GM12878 (cell line): ENCODE measurements at regions not wholly inside any gene's neighbourhood (a gene's known extent, or its start where the extent isn't known, plus 50 kb on each side); places are given as distances from the start of the nearest gene placed in this dataset.

Experiments used
- ATAC-seq: fragments of 200-7000 bp; cut with Tn5 transposase; 3 replicates; pipeline ENCODE4 v1.9.1; 2020; ENCODE audit warnings: mild to moderate bottlenecking, moderate library complexity
- BruUV-seq: library from RNA; stranded (reverse); fragments of 400-500 nt; replicated peaks from 2 replicates; lab custom pipeline; 2021; lab: Mats Ljungman, UMichigan
- CTCF ChIA-PET: fragments of 300-600 bp; sonication (Branson Sonifier 250); formaldehyde crosslinking; extraction: SDS; loops from one replicate; lab custom pipeline; 2021; ENCODE audit warnings: inconsistent platforms; lab: Yijun Ruan, JAX
- POLR2A ChIA-PET: fragments of 350-600 bp; formaldehyde crosslinking; extraction: SDS; loops from one replicate; lab custom pipeline; 2021; ENCODE audit warnings: inconsistent platforms; lab: Charles Lee
- RAD21 ChIA-PET: fragments of 300-600 bp; sonication (Branson Sonifier 250); formaldehyde crosslinking; loops from one replicate; lab custom pipeline; 2023; ENCODE audit warnings: antibody characterized with exemption; ENCODE audit not compliant: unreplicated experiment; lab: Charles Lee
- SMC1A ChIA-PET: fragments of 300-600 bp; sonication (Branson Sonifier 250); formaldehyde crosslinking; loops from one replicate; lab custom pipeline; 2023; ENCODE audit not compliant: unreplicated experiment, uncharacterized antibody; lab: Charles Lee
- DNase-seq: peaks from one replicate; pipeline ENCODE4 v3.0.0-alpha.2; 2011; ENCODE audit warnings: low read depth, low spot score
- FAIRE-seq: peaks from 3 replicates; lab custom pipeline; 2011; peaks lifted over from hg19 to GRCh38; lab: Jason Lieb, UNC
- H2AFZ ChIP-seq: 2 replicates; pipeline ENCODE4 v1.6.0; 2011; ENCODE audit warnings: low read depth, low read length, control low read depth; ENCODE audit not compliant: control insufficient read depth
- H3K27ac ChIP-seq: 2 replicates; pipeline ENCODE4 v1.5.1; 2011; ENCODE audit warnings: control low read depth; ENCODE audit not compliant: control insufficient read depth, insufficient read depth
- H3K27me3 ChIP-seq, 2 experiments: replicated peaks in 1 of 2; 2 replicates each; pipeline versions ENCODE4 v1.6.0 to v1.6.1; 2011; ENCODE audit warnings: low read length in 1 of 2; ENCODE audit not compliant: control insufficient read depth in 2 of 2, insufficient read depth in 2 of 2
- H3K36me3 ChIP-seq, 2 experiments: 2 replicates each; pipeline ENCODE4 v1.5.1; 2011; ENCODE audit warnings: low read length in 1 of 2; ENCODE audit not compliant: control insufficient read depth in 2 of 2, insufficient read depth in 2 of 2
- H3K4me1 ChIP-seq: 2 replicates; pipeline ENCODE4 v1.6.1; 2011; ENCODE audit warnings: mild to moderate bottlenecking, low read length, moderate library complexity, mixed read lengths; ENCODE audit not compliant: control insufficient read depth, insufficient read depth
- H3K4me2 ChIP-seq: 2 replicates; pipeline ENCODE4 v1.6.0; 2011; ENCODE audit warnings: control low read depth; ENCODE audit not compliant: control insufficient read depth, insufficient read depth
- H3K4me3 ChIP-seq: fragments of 200-600 bp; sonication (generic); 2 replicates; pipeline ENCODE4 v1.5.1; 2016
- H3K79me2 ChIP-seq: 2 replicates; pipeline ENCODE4 v1.6.0; 2011; ENCODE audit warnings: low read length; ENCODE audit not compliant: control insufficient read depth, insufficient read depth
- H3K9ac ChIP-seq: 2 replicates; pipeline ENCODE4 v1.8.0; 2011; ENCODE audit warnings: low read length, control low read depth, mixed read lengths; ENCODE audit not compliant: control insufficient read depth, insufficient read depth
- H3K9me3 ChIP-seq: replicated peaks from 3 replicates; pipeline ENCODE4 v1.5.1; 2011; ENCODE audit warnings: mild to moderate bottlenecking, low read length; ENCODE audit not compliant: control insufficient read depth, insufficient read depth
- H4K20me1 ChIP-seq: 2 replicates; pipeline ENCODE4 v1.6.0; 2011; ENCODE audit not compliant: control insufficient read depth, insufficient read depth
- ATF7 ChIP-seq: fragments of 450-650 bp; IDR thresholded peaks from 2 replicates; pipeline ENCODE4 v1.6.1; 2016; ENCODE audit warnings: low read depth, mild to moderate bottlenecking
- BMI1 ChIP-seq: fragments of 450-650 bp; IDR thresholded peaks from 2 replicates; pipeline ENCODE4 v1.6.1; 2016; ENCODE audit warnings: mild to moderate bottlenecking, moderate library complexity, borderline replicate concordance
- CREM ChIP-seq: IDR thresholded peaks from 2 replicates; pipeline ENCODE4 v1.6.1; 2014; ENCODE audit warnings: antibody characterized with exemption, low read depth
- E2F4 ChIP-seq: IDR thresholded peaks from 2 replicates; pipeline ENCODE4 v1.6.1; 2012; ENCODE audit warnings: low read depth, low read length, improper control_type of control experiment
- ESRRA ChIP-seq: IDR thresholded peaks from 2 replicates; pipeline ENCODE4 v1.6.1; 2012; ENCODE audit warnings: mild to moderate bottlenecking, low read length, improper control_type of control experiment
- ETV6 ChIP-seq, 2 experiments: fragments of 450-650 bp in 1 of 2; IDR thresholded peaks in 1 of 2; conservative IDR thresholded peaks in 1 of 2; 2 replicates each; pipeline ENCODE4 v1.6.1; 2014; ENCODE audit warnings: antibody characterized with exemption in 1 of 2, borderline replicate concordance in 1 of 2, low read depth in 1 of 2, mild to moderate bottlenecking in 1 of 2, moderate library complexity in 1 of 2
- NFYA ChIP-seq: IDR thresholded peaks from 2 replicates; pipeline ENCODE4 v1.6.1; 2011; ENCODE audit warnings: low read depth, mild to moderate bottlenecking, low read length, improper control_type of control experiment, borderline replicate concordance
- PAX8 ChIP-seq: fragments of 450-650 bp; IDR thresholded peaks from 2 replicates; pipeline ENCODE4 v1.6.1; 2017; ENCODE audit warnings: mild to moderate bottlenecking, moderate library complexity
- USF1 ChIP-seq: IDR thresholded peaks from 2 replicates; pipeline ENCODE4 v1.6.1; 2011; ENCODE audit warnings: borderline replicate concordance, low read depth, mild to moderate bottlenecking, moderate library complexity, mixed read lengths, low read length; ENCODE audit not compliant: insufficient read depth; ENCODE audit errors: extremely low read length
- ZBED1 ChIP-seq: IDR thresholded peaks from 2 replicates; pipeline ENCODE4 v1.6.1; 2016; ENCODE audit warnings: borderline replicate concordance
- WGBS: methylation state at CpG from one replicate; pipeline ENCODE4 v1.1.6; 2016; ENCODE audit warnings: low lambda C conversion rate; ENCODE audit not compliant: insufficient replicate concordance, insufficient coverage; ENCODE audit errors: missing lambda C conversion rate; 5-methylcytosine and 5-hydroxymethylcytosine counted together
- in situ Hi-C: fragments of 300-500 bp; cut with MboI; formaldehyde crosslinking; loops from 9 replicates; pipeline ENCODE4 v1.14.3; 2018; ENCODE audit warnings: mixed read lengths
- intact Hi-C: fragments of 100-400 bp; cut with micrococcal nuclease; formaldehyde crosslinking; loops from one replicate; pipeline ENCODE4 v1.14.2; 2022; ENCODE audit not compliant: unreplicated experiment
- TF ChIP-seq, protein P1 (sequence below): IDR thresholded peaks from 2 replicates; pipeline ENCODE4 v1.6.1; 2011; ENCODE audit warnings: mild to moderate bottlenecking, low read depth, low read length, moderate library complexity; ENCODE audit not compliant: insufficient replicate concordance

DNA sequence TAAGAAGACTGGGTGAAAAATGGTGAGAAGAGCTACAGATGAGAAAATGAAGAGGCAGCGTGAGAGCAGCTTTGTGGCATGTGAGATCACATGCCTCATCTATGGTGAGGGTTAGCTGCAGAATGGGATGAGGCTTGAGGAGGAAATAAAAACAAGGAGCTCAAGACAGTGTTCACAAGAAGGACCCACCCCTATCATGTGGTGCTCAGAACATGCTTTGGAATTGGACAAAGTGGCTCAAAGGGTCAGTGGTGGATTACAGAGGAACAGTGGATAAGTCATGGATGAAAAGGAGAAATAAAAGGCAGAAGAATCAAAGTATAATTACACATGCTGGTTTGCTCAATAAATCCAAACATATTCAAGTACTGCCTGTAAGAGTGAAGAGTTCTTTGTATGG, 126.9 kb upstream of the UST start:
- no peaks in the 10 kb centered on the region for H3K79me2 ChIP-seq
- ChIA-PET RAD21 (no interaction called here), POLR2A (no interaction called here), SMC1A (interaction anchor here (0.7 to 1.0 kb wide), 4 partner anchors 9 to 58 kb away, joined by 3 to 4 read pairs (median 3); no protein-coding TSS in a partner anchor), CTCF (interaction anchor here (1.0 to 1.3 kb wide), 2 partner anchors 22 to 30 kb away, joined by 3 read pairs; no protein-coding TSS in a partner anchor)
- H2AFZ ChIP-seq = no peak overlapping the region
- peaks cover 2% of the 10 kb centered on the region; the same call in 2 of the 3 replicates for H3K9me3 ChIP-seq
- ATAC-seq (no peak), DNase-seq (no peak), FAIRE-seq (no peak)
- H3K27me3 ChIP-seq = no peaks in the 10 kb centered on the region
- intact Hi-C loops = loop anchor here (2.0 kb wide), 1 partner anchor 57 kb away; no protein-coding TSS in a partner anchor
- H3K4me1 ChIP-seq = peaks cover 20% of the 10 kb centered on the region
- no peak overlapping the region for H3K9ac ChIP-seq
- H3K27ac ChIP-seq = no peak overlapping the region
- no peak overlapping the region for H3K4me2 ChIP-seq
- no peak overlapping the region for H3K4me3 ChIP-seq
- BruUV-seq = no TSS peak
- WGBS = 83% methylated on average over 1 of the region's 1 CpG
- TF ChIP-seq ESRRA = no peak
- no peak for TF ChIP-seq CREM
- no peak for TF ChIP-seq NFYA
- no peak for TF ChIP-seq PAX8
- TF ChIP-seq BMI1 = no peak
- TF ChIP-seq E2F4 = no peak
- no peak for TF ChIP-seq ATF7
- TF ChIP-seq ZBED1 = no peak
- TF ChIP-seq, protein P1, sequence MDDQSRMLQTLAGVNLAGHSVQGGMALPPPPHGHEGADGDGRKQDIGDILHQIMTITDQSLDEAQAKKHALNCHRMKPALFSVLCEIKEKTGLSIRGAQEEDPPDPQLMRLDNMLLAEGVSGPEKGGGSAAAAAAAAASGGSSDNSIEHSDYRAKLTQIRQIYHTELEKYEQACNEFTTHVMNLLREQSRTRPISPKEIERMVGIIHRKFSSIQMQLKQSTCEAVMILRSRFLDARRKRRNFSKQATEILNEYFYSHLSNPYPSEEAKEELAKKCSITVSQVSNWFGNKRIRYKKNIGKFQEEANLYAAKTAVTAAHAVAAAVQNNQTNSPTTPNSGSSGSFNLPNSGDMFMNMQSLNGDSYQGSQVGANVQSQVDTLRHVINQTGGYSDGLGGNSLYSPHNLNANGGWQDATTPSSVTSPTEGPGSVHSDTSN = no peak
- no peak for TF ChIP-seq ETV6 (conservative IDR thresholded peaks at IDR 0.05 in 1 of 2, IDR thresholded peaks at IDR 0.05 in 1 of 2; ENCODE audit: borderline replicate concordance in 1 of 2, low read depth in 1 of 2)
- no peak for TF ChIP-seq USF1
- H4K20me1 ChIP-seq = no peaks in the 10 kb centered on the region
- H3K36me3 ChIP-seq = no peaks in the 10 kb centered on the region
- in situ Hi-C loops = no loop called here
